GM12875 (cell line): ENCODE measurements at regions not wholly inside any gene's neighbourhood (a gene's known extent, or its start where the extent isn't known, plus 50 kb on each side); places are given as distances from the start of the nearest gene placed in this dataset.

ENCODE experiments used
- H3K4me3 ChIP-seq: one replicate; pipeline ENCODE4 v1.5.1; 2011; ENCODE audit warnings: low read depth, low read length, control low read depth
- TF ChIP-seq, protein P1 (sequence below): IDR thresholded peaks from 2 replicates; pipeline ENCODE4 v1.5.1; 2011; ENCODE audit warnings: low read depth, mild to moderate bottlenecking, control low read depth, inconsistent platforms, low read length, moderate library complexity, borderline replicate concordance; ENCODE audit not compliant: insufficient read depth

DNA sequence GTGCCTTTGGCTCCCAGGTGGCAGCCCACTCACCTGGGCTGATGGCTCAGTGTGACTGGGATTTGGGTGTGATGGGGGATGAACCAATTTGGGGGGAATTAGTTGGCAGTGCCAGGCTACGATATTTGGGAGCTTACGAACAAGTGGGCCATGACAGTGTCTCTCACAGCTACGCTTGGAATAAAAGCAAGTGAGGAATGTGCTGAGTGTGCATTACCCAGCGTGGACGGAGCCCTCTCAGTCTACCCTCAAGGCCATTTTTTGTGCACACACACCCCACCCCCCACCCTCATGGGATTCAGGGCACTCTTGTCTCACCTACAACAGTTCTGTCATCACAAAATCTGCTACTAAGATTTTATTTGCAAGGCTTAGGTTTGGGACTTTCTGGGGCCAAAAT lies 329.1 kb downstream of the NDFIP2 start:
- H3K4me3 ChIP-seq: no peak overlapping the region
- TF ChIP-seq, protein P1, sequence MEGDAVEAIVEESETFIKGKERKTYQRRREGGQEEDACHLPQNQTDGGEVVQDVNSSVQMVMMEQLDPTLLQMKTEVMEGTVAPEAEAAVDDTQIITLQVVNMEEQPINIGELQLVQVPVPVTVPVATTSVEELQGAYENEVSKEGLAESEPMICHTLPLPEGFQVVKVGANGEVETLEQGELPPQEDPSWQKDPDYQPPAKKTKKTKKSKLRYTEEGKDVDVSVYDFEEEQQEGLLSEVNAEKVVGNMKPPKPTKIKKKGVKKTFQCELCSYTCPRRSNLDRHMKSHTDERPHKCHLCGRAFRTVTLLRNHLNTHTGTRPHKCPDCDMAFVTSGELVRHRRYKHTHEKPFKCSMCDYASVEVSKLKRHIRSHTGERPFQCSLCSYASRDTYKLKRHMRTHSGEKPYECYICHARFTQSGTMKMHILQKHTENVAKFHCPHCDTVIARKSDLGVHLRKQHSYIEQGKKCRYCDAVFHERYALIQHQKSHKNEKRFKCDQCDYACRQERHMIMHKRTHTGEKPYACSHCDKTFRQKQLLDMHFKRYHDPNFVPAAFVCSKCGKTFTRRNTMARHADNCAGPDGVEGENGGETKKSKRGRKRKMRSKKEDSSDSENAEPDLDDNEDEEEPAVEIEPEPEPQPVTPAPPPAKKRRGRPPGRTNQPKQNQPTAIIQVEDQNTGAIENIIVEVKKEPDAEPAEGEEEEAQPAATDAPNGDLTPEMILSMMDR: no peak

DNA sequence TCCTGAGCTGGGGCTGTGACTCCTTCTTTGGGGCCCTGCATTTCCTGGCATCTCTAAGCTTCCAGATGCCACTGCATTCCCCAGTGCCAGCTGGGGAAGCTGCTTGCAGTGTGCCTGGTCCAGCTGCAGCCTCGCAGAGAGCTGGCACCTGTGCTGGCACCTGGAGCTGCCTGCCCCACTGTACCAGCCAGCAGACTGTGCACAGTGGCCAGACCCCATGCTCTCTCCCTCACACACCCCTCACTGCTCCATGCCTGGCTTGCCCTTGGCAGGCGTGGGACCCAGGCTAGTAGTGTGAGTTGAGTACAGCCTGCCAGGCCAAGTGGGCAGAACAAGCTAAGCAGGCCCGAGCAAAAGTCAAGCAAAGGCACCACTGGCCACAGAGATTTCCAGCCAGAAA lies 327.5 kb downstream of the NDFIP2 start:
- H3K4me3 ChIP-seq: no peak overlapping the region
- TF ChIP-seq, protein P1: no peak

DNA sequence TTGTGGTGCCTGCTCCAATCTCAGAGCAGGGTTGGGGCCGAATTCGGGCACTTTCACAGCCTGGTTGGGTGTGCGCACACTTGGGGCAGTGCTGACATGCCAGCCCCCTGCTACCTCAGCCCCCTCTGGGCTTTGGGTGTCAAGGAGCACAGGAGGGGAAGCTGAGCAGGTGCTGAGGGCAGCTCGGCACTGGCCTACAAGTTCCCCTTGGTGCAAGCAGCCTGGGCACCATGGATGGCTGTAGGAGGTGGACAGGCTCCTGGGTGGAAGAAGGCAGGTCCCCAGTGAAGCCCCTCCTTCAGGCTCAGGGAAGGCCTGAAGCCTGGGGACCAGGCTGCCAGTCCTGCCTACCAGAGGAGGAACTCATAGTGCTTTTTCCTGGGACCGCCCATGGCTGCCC lies 326.6 kb downstream of the NDFIP2 start:
- TF ChIP-seq, protein P1: no peak
- no peak overlapping the region for H3K4me3 ChIP-seq

DNA sequence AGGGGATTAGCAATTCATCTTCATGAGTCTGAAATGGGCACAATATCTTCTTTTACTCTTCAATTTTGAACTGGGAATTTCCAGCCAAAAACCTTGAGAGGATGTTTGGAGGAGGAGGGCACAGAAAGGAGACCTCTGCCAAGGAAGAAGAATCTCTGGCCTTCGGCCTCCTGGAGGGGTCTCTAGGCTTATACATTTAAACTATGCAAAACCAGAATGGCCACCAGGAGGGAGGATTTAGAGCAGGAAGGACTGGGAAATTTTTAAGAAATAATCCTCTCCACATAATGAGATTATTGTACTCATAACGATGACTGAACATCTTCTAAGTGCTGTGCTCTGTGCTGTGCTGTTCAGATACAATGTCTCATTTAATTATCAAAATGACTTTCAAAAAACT lies 325.9 kb downstream of the NDFIP2 start:
- no peak overlapping the region for H3K4me3 ChIP-seq
- TF ChIP-seq, protein P1: no peak

DNA sequence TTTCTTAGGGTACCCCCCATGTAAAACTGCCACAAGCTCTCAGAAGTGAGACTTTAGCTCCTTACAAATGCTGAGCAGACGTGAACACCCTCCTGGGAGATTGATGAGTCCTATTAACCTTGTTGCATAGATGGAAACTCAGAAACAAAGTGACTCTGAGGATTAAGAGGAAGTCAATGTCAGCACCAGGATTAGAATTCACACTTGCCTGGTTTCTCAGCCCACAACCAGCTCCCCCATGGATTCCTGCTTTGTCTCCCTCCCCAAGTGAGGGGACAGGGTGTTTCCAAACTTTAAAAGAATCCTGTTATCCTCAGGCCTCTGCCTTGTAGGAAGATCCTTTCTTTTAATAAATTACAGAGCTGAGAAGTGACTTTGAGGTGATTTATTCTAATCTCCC lies 324.4 kb downstream of the NDFIP2 start:
- H3K4me3 ChIP-seq: no peak overlapping the region
- TF ChIP-seq, protein P1: no peak

DNA sequence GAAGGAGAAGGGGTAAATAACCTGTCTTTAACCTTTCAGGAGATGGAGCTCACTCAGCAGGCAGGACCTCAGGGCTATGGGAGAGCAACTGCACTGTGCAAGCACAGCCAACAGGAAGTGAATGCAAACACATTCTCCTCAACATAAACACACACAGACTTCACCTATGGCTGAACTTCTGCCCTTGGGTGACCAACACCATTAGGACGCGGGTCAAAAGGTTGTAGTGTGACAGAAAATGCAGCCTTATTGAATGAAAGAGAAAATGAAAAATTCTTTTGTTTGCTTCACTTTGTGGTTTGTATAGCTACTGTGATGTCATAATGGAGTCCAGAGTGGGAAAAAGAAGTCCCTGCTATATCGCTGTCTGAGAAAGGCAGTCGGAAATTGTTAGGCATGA lies 323.0 kb downstream of the NDFIP2 start:
- TF ChIP-seq, protein P1: no peak
- no peak overlapping the region for H3K4me3 ChIP-seq

DNA sequence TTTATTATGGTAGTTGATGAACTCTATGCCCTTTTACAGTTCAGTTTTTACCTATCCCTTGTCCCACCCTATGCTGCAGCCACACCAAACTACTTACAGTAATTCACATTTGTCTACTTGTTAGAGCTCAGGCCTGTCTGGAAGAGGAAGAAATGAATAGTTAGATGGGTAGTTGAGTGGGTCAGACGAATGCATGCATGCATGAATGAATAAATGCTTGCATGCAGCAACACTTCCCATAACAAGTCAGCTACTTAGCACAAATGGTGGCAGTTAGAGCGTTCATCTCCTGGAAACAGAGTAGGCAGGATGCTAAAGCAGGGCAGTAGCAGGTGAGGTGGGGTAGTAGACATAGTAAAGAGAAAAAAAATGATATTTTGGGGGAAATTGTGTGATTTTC lies 322.3 kb downstream of the NDFIP2 start:
- TF ChIP-seq, protein P1: no peak
- no peak overlapping the region for H3K4me3 ChIP-seq
